NT2/D1 (cell line): ENCODE measurements at regions not wholly inside any gene's neighbourhood (a gene's known extent, or its start where the extent isn't known, plus 50 kb on each side); places are given as distances from the start of the nearest gene placed in this dataset.
"Not testable (repeated sequence)": the region's sequence is repeated elsewhere in the genome, so short reads cannot be mapped to it uniquely, and the experiment has no call there.

Experiments
- DNase-seq: peaks from one replicate; pipeline ENCODE4 v3.0.0-alpha.2; 2011; ENCODE audit warnings: low read depth, low spot score
- H3K27me3 ChIP-seq: 2 replicates; pipeline ENCODE4 v1.6.0; 2011; ENCODE audit warnings: mild to moderate bottlenecking; ENCODE audit not compliant: insufficient read length, insufficient read depth
- H3K36me3 ChIP-seq: 2 replicates; pipeline ENCODE4 v1.6.1; 2011; ENCODE audit warnings: mild to moderate bottlenecking, low read length, mixed read lengths; ENCODE audit not compliant: insufficient read depth, insufficient read length
- H3K4me1 ChIP-seq: 2 replicates; pipeline ENCODE4 v1.5.1; 2011; ENCODE audit not compliant: insufficient read depth, insufficient read length
- H3K4me3 ChIP-seq: 2 replicates; pipeline ENCODE4 v1.5.1; 2011; ENCODE audit warnings: low read depth; ENCODE audit not compliant: insufficient read length
- H3K9ac ChIP-seq: 2 replicates; pipeline ENCODE4 v1.6.0; 2011; ENCODE audit warnings: low read depth; ENCODE audit not compliant: insufficient read length
- H3K9me3 ChIP-seq: 2 replicates; pipeline ENCODE4 v1.5.1; 2011; ENCODE audit warnings: mild to moderate bottlenecking, low read length; ENCODE audit not compliant: insufficient read depth
- SUZ12 ChIP-seq: IDR thresholded peaks from 2 replicates; pipeline ENCODE4 v1.6.1; 2011; ENCODE audit not compliant: insufficient read length, insufficient read depth; ENCODE audit errors: extremely low read depth
- YY1 ChIP-seq: IDR thresholded peaks from 2 replicates; pipeline ENCODE4 v1.6.1; 2011; ENCODE audit not compliant: insufficient read length, insufficient read depth
- ZNF274 ChIP-seq: IDR thresholded peaks from 2 replicates; pipeline ENCODE4 v1.6.1; 2011; ENCODE audit warnings: mild to moderate bottlenecking, low read depth, low read length

DNA sequence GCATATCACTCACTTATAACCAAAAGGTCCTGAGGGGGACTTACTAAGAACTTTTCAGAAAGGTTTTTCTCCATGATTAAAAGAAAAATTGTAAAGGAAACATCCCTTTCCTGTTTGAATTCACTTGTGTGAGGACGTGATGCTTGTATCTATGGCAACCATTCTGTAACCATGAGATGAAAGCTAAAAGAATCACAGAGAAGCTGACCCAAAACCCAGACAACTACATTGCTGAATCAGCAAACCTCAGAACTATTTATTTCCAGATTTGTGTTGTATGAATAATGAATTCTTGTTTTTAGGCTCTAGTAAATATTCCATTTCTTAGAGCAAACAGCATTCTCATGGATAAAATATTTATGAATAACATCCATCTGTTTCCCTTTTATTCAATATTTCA lies 91.2 kb downstream of the RCHY1 start:
- Histone ChIP-seq H3K36me3 (no peaks in the 10 kb centered on the region), H3K4me3 (no peak overlapping the region), H3K9ac (no peak overlapping the region), H3K9me3 (no peaks in the 10 kb centered on the region), H3K27me3 (no peaks in the 10 kb centered on the region), H3K4me1 (no peaks in the 10 kb centered on the region)
- no peak for DNase-seq
- no peak for TF ChIP-seq ZNF274
- no peak for TF ChIP-seq SUZ12
- no peak for TF ChIP-seq YY1

DNA sequence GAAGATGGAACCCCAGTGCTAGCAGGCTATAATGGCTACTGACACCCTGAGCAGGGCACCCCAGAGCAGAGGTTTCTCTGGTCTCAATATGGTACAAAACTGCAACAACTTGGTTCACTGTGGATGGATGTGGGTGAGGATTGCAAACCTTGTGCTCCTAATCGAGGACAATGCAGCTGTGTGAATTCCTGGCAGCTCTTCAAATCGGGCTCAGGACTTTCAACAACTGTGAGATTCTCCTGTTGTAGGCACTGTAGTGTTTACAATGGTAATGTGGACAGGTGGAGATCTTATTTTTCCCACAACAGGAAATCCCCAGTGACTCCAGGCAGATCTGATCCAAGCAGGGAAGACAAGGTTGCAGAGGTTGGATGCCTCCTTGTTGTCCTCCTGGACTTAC lies 101.5 kb downstream of the RCHY1 start:
- Histone ChIP-seq H3K9ac (no peak overlapping the region), H3K27me3 (no peaks in the 10 kb centered on the region), H3K36me3 (no peaks in the 10 kb centered on the region), H3K4me1 (no peaks in the 10 kb centered on the region), H3K4me3 (no peak overlapping the region), H3K9me3 (no peaks in the 10 kb centered on the region; the same call in 1 of the 2 replicates)
- TF ChIP-seq YY1 (no peak), ZNF274 (no peak), SUZ12 (no peak)
- no peak for DNase-seq

DNA sequence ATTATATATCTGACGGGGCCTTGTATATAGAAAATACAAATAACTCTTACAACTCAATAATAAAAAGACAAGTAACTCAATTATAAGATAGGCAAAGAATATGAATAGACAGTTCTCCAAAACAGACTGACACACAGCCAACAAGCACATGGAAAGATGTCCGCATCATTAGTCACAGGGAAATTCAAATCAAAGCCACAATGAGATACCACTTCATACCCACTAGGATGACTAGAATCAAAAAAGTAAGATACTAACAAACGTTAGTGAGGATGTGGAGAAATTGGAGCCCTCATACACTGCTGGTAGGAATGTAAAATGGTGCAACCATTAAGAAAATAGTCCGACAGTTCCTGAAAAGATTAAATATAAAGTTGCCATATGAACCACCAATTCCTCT lies 115.7 kb downstream of the RCHY1 start:
- no peak for DNase-seq
- TF ChIP-seq YY1 (no peak), ZNF274 (no peak), SUZ12 (no peak)
- Histone ChIP-seq H3K9me3 (no peaks in the 10 kb centered on the region), H3K36me3 (no peaks in the 10 kb centered on the region), H3K4me3 (no peak overlapping the region), H3K4me1 (no peaks in the 10 kb centered on the region), H3K9ac (no peak overlapping the region), H3K27me3 (no peaks in the 10 kb centered on the region)

DNA sequence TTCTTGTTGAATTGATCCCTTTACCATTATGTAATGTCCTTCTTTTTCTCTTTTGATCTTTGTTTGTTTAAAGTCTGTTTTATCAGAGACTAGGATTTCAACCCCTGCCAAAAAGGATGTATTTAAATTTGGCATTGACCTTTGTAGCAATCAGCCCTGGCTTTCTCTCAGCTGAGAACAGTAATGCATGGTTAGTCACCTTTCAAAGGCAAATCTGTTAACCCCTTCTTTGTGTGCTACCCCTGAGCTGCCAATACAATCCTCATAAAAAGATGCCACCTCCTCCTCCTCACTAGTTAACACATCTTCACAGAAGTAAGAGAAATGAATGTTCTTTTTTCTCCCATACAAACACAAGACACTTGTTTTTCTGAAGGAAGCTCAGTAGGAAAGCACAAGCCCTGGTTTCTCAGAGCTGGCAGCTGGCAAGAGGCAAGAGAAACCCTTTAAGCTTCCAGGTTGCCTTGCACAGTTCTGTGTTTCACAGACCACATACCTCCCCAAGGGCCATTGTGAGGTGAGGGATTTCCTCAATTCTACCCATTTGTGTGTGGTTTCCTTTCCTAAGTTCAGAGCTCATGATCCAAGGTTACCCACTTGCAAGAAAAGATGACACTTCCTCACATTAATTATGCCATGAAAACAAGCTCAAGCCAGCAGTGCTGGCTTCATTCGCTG lies 122.6 kb downstream of the RCHY1 start:
- no peak for DNase-seq
- Histone ChIP-seq H3K4me1 (no peaks in the 10 kb centered on the region), H3K9ac (no peak overlapping the region), H3K9me3 (no peaks in the 10 kb centered on the region), H3K4me3 (no peak overlapping the region), H3K36me3 (no peaks in the 10 kb centered on the region), H3K27me3 (no peaks in the 10 kb centered on the region)
- TF ChIP-seq SUZ12 (no peak), YY1 (no peak), ZNF274 (no peak)

DNA sequence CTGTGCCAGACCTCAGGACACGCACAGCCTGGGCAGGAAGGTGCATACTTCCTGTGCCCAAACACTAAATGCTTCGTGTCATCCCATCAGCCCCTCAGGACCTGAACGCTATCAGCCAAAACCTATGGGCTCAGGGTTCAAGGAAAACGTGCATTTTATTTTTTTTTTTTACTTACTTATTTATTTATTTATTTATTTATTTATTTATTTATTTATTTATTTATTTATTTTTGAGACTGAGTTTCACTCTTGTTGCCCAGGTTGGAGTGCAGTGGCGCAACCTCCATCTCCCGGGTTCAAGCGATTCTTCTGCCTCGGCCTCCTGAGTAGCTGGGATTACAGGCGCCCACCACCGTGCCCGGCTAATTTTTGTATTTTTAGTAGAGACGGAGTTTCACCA lies 127.8 kb downstream of the RCHY1 start:
- H3K4me3 ChIP-seq, H3K9ac ChIP-seq, H3K36me3 ChIP-seq, H3K4me1 ChIP-seq, DNase-seq, H3K27me3 ChIP-seq, H3K9me3 ChIP-seq: not testable (repeated sequence)

DNA sequence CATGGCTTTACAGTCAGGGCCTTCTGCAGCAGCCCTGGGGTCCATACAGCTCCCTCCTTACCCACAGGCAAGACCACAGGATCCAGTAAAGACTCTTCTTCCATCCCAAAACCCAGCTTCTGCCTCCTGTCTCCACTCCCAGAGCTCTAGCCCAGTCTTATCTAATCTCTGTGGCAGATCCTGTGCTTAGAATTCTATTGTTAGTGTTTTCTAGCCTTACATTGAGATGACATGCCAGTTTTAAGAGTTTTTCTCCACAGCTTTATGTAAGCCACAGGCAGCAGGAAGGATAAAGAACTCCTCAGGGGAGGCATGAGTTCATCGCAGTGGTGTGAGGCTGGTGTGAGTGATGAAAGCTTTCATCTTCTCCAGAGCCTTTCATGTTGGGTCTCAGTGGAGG lies 129.1 kb downstream of the RCHY1 start:
- no peaks in the 10 kb centered on the region for H3K36me3 ChIP-seq
- DNase-seq = no peak
- H3K4me3 ChIP-seq = no peak overlapping the region
- no peaks in the 10 kb centered on the region for H3K4me1 ChIP-seq
- H3K9me3 ChIP-seq = no peaks in the 10 kb centered on the region
- no peak for TF ChIP-seq ZNF274
- no peak for TF ChIP-seq YY1
- no peak for TF ChIP-seq SUZ12
- H3K9ac ChIP-seq = no peak overlapping the region
- H3K27me3 ChIP-seq = no peaks in the 10 kb centered on the region

DNA sequence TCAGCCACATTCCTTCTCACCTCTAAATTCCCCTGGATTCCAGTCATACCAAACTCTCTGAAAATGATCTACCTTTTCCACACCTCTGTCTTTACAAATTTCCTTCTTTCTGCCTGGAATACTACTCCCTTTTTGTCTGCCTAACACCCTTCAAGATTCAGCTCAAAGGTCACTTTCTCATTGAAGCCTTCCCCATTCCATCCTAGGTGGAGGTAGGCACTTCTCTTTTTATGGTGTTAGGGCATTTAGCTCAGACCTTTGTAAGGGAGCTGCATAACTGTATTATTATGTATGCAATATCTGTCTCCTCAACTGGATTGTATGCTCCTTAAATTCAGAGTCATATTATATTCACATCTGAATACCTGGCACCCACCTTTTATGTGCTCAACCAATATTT lies 137.7 kb downstream of the RCHY1 start:
- Histone ChIP-seq H3K36me3 (no peaks in the 10 kb centered on the region), H3K27me3 (no peaks in the 10 kb centered on the region), H3K9me3 (peaks cover 12% of the 10 kb centered on the region; the same call in 1 of the 2 replicates), H3K4me1 (no peaks in the 10 kb centered on the region), H3K4me3 (no peak overlapping the region), H3K9ac (no peak overlapping the region)
- DNase-seq = no peak
- TF ChIP-seq SUZ12 (no peak), YY1 (no peak), ZNF274 (no peak)

DNA sequence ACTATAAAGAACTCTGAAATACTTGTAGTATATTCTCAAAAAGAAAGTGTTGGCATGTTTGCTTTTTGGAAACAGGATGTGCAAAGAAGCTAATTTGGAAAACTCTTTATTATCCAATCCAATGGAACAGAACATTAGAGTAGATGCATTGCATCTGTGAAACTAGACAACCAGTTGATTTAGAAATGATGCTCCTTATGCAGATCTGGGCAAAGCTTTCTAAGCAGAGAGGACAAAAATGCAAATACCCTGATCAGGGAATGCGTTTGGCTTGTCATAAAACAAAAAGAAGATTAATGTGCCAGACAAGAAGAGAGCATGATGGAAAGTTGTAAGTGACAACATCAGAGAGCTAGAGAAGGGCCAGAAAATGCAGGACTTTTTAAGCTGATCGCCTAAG lies 142.3 kb downstream of the RCHY1 start:
- DNase-seq = no peak
- Histone ChIP-seq H3K4me3 (no peak overlapping the region), H3K9me3 (no peaks in the 10 kb centered on the region), H3K27me3 (no peaks in the 10 kb centered on the region), H3K36me3 (no peaks in the 10 kb centered on the region), H3K4me1 (no peaks in the 10 kb centered on the region), H3K9ac (no peak overlapping the region)
- TF ChIP-seq YY1 = no peak
- TF ChIP-seq SUZ12 = no peak
- no peak for TF ChIP-seq ZNF274
